ENCODE measurements at regions not wholly inside any gene's neighbourhood (a gene's known extent, or its start where the extent isn't known, plus 50 kb on each side); places are given as distances from the start of the nearest gene placed in this dataset.

DNA sequence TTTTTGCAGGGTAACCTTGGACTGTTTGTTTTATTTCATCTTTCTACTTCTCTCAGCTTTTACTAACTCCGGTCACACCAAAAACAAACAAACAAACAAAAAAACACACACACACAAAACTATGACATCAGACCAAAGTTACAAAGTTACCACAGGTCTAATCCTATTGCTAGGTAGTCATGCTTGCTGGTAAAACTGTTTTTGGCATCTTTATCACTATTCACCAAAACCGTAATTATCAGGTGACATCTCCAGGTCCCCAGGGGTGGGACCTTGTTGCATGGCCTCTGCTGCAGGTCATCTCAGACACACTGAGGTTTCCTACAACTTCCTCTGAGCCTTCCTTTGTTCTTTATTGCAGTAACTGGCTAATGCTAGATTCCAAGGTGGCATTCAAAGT lies 162.3 kb downstream of the ABCA8 start:
- no peak overlapping the region for H3K4me3 ChIP-seq
- ATAC-seq (ENCODE audit: insufficient number of reproducible peaks, low FRiP score, low read depth) = no peak
- H3K36me3 ChIP-seq = no peaks in the 10 kb centered on the region
- H3K4me1 ChIP-seq (ENCODE audit: control insufficient read depth in 1 of 2, low read depth in 2 of 2) = peaks cover 0 to 3% of the 10 kb centered on the region in 2 donors
- no peak overlapping the region for H3K27ac ChIP-seq
- TF ChIP-seq, protein P1, sequence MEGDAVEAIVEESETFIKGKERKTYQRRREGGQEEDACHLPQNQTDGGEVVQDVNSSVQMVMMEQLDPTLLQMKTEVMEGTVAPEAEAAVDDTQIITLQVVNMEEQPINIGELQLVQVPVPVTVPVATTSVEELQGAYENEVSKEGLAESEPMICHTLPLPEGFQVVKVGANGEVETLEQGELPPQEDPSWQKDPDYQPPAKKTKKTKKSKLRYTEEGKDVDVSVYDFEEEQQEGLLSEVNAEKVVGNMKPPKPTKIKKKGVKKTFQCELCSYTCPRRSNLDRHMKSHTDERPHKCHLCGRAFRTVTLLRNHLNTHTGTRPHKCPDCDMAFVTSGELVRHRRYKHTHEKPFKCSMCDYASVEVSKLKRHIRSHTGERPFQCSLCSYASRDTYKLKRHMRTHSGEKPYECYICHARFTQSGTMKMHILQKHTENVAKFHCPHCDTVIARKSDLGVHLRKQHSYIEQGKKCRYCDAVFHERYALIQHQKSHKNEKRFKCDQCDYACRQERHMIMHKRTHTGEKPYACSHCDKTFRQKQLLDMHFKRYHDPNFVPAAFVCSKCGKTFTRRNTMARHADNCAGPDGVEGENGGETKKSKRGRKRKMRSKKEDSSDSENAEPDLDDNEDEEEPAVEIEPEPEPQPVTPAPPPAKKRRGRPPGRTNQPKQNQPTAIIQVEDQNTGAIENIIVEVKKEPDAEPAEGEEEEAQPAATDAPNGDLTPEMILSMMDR (IDR thresholded peaks at IDR 0.05) = no peak
- no peaks in the 10 kb centered on the region for H3K27me3 ChIP-seq (replicated peaks; ENCODE audit: insufficient read depth)
- no peak for DNase-seq (ENCODE audit: low spot score)
- H3K9me3 ChIP-seq = no peaks in the 10 kb centered on the region

DNA sequence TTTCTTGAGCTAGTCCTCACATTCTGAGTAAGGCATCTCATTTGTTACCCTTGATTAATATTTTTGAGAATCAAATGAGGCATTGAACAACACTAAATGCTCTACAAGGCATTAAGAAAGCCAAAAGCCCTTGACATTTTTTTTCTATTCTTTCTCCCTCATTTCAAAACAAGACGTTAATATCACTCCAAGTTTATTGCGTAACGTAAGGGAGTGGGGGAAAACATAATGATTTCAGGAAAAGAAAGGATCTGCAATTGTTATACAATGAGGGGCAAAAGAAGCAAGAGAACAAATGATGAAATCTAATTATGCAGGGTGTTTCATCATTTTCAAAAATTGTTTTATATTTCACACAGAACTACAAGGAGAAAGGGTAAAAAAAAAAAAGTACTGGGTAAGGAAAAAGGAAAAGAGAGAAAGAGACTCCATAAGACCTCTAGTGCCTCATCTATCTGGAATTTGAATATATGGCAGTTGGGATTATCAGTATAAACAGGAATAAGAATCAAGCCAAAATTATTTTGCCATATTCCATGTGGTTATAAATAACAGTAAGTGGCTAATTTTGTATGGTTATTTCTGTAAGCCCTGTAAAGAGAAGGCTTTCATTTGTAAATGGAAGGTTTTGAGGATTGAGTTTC lies 163.0 kb downstream of the ABCA8 start:
- no peak overlapping the region for H3K4me3 ChIP-seq
- H3K9me3 ChIP-seq = no peaks in the 10 kb centered on the region
- DNase-seq (ENCODE audit: low spot score) = no peak
- TF ChIP-seq, protein P1 (IDR thresholded peaks at IDR 0.05) = no peak
- H3K4me1 ChIP-seq (ENCODE audit: control insufficient read depth in 1 of 2, low read depth in 2 of 2) = peaks cover 0 to 3% of the 10 kb centered on the region in 2 donors
- ATAC-seq (ENCODE audit: insufficient number of reproducible peaks, low FRiP score, low read depth) = no peak
- no peak overlapping the region for H3K27ac ChIP-seq
- H3K36me3 ChIP-seq = no peaks in the 10 kb centered on the region
- no peaks in the 10 kb centered on the region for H3K27me3 ChIP-seq (replicated peaks; ENCODE audit: insufficient read depth)

DNA sequence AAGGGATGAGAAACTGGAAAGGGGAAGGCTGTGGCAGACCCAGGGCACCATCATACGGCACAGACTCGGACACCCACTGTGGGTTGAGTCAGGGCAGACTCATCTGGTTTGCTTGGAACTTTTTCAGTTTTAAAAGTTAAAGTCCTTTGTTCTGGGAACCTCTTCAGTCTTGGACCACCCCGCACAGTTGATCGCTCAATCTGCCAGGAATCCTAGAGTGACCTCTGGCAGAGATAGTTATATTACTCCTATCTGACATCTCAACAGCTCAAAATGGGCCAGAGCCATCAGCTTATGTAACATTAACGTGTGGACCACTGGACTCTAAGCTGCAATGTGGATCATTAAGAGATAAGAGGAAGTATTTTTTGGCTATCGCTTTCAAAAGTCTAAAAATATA lies 164.3 kb downstream of the ABCA8 start:
- DNase-seq (ENCODE audit: low spot score) = no peak
- Histone ChIP-seq H3K4me1 (ENCODE audit: control insufficient read depth in 1 of 2, low read depth in 2 of 2) (peaks cover 0 to 3% of the 10 kb centered on the region in 2 donors), H3K27ac (no peak overlapping the region), H3K9me3 (no peaks in the 10 kb centered on the region), H3K4me3 (no peak overlapping the region), H3K27me3 (replicated peaks; ENCODE audit: insufficient read depth) (no peaks in the 10 kb centered on the region), H3K36me3 (no peaks in the 10 kb centered on the region)
- no peak for ATAC-seq (ENCODE audit: insufficient number of reproducible peaks, low FRiP score, low read depth)
- TF ChIP-seq, protein P1 (IDR thresholded peaks at IDR 0.05) = no peak

DNA sequence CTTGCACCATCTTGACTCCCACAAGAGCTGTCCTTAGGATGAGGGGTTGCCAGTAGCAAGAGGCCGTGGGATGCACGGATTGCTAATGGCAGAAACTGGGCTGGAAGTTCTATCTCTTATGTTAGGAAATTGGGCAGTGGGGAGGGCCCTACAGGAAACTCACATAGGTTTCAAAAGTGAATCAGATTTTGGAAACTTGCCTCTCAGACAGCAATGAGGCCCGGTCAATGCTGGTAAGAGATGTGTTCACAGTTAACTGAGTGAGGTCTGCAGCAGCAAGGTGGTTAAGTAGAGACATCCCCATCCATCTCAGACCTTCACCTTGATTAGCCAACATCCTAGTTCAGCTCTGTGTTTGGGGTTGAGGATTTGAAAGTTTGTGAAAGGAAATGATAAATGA lies 164.7 kb downstream of the ABCA8 start:
- Histone ChIP-seq H3K27ac (no peak overlapping the region), H3K36me3 (no peaks in the 10 kb centered on the region), H3K9me3 (no peaks in the 10 kb centered on the region), H3K27me3 (replicated peaks; ENCODE audit: insufficient read depth) (no peaks in the 10 kb centered on the region), H3K4me3 (no peak overlapping the region), H3K4me1 (ENCODE audit: control insufficient read depth in 1 of 2, low read depth in 2 of 2) (peaks cover 0 to 3% of the 10 kb centered on the region in 2 donors)
- no peak for ATAC-seq (ENCODE audit: insufficient number of reproducible peaks, low FRiP score, low read depth)
- TF ChIP-seq, protein P1 (IDR thresholded peaks at IDR 0.05) = no peak
- no peak for DNase-seq (ENCODE audit: low spot score)

DNA sequence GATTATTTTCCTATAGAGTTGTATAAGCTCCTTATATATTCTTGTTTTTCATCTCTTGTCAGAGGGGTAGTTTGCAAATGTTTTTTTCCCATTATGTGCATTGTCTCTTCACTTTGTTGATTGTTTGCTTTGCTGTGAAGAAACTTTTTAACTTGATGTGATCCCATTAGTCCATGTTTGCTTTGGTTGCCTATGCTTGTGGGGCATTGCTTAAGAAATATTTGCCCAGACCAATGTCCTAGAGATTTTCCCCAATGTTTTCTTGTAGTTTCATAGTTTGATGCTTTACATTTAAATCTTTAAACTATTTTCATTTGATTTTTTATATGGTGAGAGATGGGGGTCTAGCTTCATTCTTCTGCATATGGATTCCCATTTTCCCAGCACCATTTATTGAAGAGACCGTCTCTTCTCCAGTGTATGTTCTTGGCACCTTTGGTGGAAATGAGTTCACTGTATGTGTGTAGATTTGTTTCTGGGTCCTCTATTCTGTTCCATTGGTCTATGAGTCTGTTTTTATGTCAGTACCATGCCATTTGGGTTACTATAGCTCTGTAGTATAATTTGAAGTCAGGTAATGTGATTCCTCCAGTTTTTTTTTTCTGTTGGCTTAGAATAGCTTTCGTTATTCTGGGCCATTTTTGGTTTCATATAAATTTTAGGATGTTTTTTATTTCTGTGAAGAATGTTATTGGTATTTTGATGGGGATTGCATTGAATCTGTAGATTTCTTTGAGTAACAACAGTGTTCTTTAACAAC lies 165.8 kb downstream of the ABCA8 start:
- no peak for ATAC-seq (ENCODE audit: insufficient number of reproducible peaks, low FRiP score, low read depth)
- Histone ChIP-seq H3K4me1 (ENCODE audit: control insufficient read depth in 1 of 2, low read depth in 2 of 2) (peaks cover 0 to 3% of the 10 kb centered on the region in 2 donors), H3K27me3 (replicated peaks; ENCODE audit: insufficient read depth) (no peaks in the 10 kb centered on the region), H3K27ac (no peak overlapping the region), H3K4me3 (no peak overlapping the region), H3K9me3 (no peaks in the 10 kb centered on the region), H3K36me3 (no peaks in the 10 kb centered on the region)
- DNase-seq (ENCODE audit: low spot score) = no peak
- TF ChIP-seq, protein P1 (IDR thresholded peaks at IDR 0.05) = no peak

All from thoracic aorta (tissue), 2 donors.